Activated T-cell treated with anti-CD3 and anti-CD28 coated beads for 24 hours (primary cell): ENCODE measurements at regions not wholly inside any gene's neighbourhood (a gene's known extent, or its start where the extent isn't known, plus 50 kb on each side); places are given as distances from the start of the nearest gene placed in this dataset.

Experiments used
- DNase-seq: peaks from one replicate; pipeline ENCODE4 v3.0.0-alpha.2; 2020; ENCODE audit warnings: low read depth

DNA sequence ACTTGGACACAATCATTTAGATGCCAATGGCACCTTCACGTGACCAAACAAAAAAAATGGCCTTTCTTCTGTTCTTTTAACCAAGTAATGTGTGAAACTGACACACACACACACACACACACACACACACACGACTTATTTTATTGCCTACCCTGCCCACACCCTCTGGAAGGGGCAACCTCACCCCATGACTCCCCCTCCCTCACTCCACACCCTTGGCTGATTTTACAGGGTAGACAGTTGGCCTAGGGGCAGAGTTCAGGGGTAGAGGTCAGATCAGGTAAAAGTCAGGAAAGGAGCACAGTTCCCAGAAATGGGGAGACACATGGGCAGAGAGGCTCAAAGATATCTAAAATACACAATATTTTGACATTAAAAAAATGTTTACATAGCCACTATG lies 144.8 kb upstream of the GJB5 start:
- no peak for DNase-seq

DNA sequence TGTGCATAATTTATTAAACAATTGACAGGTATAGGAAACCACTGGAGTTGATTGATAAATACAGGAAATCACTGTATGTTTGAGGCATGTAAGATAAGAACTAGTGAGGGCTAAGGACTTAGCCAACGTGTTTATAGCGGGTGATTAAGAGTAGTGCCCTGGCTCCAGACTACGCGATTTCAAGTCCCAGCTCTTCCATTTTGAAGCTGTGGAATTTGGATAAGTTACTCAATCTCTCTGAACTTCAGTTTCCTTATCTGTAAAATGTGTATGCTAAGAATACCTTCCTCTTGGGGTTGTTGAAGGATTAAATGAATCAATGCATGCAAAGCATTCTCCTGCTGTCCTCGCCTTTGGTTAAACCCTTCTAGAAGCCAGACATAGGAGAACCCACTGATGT lies 143.3 kb upstream of the GJB5 start:
- DNase-seq = no peak

DNA sequence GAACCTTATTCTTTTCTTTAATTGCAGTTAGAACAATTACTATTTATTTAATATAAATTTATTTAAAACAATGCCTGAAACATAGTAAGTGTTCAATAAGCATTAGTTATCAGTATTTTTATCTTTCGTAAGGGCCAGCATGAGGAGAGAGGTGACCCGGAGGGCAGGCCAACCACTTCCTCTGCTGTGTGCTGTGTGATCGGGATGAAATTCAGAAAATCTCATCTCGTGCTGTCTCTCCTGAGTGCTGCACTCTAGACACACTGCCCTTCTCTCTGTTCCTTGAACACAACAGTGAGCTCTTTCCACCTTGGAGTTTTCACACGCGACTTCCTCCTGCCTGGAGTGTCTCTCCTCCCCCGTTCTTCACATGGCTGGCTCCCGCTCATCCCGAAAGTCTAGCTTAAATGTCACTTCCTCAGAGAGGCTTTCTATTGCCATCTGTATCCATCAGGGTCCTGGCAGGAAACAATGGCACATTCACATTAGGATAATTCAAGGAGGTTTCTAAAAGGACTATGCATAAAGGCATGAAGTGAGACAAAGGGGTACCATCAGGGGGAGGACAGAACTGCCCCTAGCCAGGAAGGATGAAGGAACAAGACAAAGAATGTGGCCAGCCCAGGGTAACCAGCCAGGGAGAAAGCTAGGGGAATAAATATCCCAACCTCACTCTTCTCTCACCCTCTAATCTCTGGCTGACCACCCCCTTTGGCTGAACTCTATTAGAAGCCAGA lies 142.6 kb upstream of the GJB5 start:
- no peak for DNase-seq

DNA sequence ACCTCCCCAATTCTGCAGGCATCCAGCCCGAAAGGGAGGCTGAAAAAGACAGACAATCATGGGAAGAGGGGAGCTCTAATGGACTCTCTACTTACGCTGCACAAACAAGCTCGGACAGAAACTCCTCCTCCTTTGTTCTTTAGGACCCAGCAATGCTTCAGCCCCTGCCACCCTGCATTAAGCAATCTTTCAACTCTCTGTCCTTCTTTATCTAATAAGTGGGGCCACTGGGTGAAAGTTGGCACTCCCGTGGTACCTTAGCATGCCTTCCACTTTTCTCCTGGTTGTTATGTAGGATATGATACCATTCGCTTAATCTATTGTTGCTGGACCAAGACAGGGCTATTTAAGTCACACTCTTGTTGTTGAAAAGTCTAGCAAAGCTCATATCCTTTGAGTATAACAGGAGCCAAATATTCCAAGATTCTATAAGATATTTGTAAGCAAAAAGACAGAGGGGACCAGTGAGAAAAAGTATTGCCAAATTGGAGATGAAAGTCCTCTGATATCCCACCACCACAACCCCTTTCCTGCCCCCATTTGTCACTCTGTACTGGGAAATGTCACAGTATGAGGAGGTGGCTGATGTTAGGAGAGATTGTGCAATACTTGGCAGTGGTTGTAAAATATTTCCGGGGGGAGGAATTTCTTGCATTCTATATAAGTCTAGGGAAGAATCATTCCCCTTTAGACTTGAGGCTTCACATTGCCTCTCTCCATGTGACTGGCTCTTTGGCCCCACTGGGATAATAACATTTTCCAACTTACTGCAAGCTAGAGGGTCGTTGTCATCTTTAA lies 137.3 kb upstream of the GJB5 start:
- no peak for DNase-seq

DNA sequence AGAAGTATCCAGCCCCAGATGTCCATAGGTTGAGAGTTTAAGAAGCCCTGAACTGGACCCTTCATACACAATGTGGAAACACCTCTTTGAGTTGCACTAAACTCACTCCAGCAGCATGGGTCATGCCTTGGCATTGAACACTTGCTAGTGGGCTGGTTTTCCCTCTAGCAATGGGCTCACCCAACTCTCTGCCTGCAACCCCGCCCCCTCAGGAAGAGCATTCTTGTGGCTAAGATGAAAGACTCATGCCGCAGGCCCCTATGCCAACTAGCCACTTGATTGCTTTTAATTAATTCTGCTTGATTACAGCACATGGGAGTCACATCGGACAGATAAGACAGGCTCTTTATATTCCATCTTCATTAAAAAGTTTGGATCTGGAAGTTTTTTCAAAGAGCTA lies 136.5 kb upstream of the GJB5 start:
- no peak for DNase-seq

GRCh38 chr1:34619256-34619655 lies 135.6 kb upstream of the GJB5 start:
- DNase-seq = no peak

DNA sequence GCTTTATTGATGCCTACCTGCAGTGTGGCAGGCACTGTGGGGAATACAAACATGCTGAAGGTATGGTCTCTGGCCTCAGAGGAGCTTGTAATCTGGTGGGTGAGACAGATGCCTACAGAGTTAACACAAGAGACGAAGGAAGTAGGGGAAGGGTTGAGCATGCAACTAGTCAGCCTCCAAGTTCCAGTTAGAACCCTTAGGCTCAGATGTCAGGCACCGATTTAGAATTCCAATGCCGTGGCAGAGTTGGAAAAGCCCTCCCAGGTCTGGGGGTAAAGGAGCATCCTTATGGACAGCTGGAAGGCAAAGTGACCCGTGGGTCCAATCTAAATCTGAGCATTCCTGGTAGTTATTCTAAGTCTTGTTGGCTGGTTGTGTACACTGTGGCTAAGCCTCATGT lies 132.9 kb upstream of the GJB5 start:
- no peak for DNase-seq

DNA sequence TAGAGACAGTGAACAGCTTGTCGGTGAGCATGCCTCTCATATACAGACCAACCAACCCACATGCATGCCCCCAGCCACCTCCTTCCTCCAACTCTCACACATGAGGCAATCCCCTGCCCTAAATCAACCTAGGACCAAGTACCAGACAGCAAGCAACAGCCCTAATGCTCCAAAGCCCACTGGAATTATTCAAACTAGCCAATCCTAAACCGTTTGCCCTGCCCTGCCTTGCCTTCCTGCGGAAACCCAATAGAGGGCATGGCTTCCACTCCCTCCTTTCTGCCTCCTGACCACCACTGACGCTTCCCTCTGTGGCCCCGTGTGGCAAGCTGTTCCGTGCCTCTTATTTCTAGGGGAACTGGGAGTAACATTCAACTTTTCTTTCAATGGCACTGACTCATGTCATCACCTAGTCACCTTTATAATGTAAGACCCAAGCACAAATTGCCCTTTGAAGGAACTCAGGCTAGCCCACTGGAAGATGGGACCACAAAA lies 129.3 kb upstream of the GJB5 start:
- no peak for DNase-seq

- no peak for DNase-seq
Measured at GRCh38 chr1:34627465-34628240, 127.2 kb upstream of the GJB5 start.

GRCh38 chr1:34631126-34631525 lies 123.7 kb upstream of the GJB5 start:
- DNase-seq = no peak

- DNase-seq = no peak
Measured at GRCh38 chr1:34639701-34640100, 115.1 kb upstream of the GJB5 start.

GRCh38 chr1:34640654-34641401 lies 114.0 kb upstream of the GJB5 start:
- DNase-seq = no peak

GRCh38 chr1:34642679-34643078 lies 112.2 kb upstream of the GJB5 start:
- DNase-seq = no peak

GRCh38 chr1:34645109-34645688 lies 109.6 kb upstream of the GJB5 start:
- DNase-seq = no peak

DNA sequence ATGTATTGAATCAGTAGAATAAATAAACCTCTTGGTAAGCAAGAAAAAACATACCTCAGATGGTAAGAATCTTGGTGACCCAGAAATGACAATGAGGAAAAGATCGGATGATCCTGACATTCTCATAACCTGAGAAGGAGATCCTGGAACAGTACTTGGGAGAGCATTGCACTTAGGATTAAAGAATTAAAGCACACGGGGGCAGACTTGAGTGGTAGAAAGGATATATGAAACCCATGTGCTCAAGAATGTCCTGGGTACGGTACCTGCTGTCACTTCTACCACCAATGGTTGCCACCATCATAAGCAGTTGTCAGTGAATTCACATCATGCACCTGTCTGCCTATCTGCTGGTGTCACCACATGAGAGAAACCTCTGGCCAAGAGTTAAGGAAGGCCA lies 108.9 kb upstream of the GJB5 start:
- no peak for DNase-seq

GRCh38 chr1:34648501-34648900 lies 106.3 kb upstream of the GJB5 start:
- DNase-seq = no peak

- DNase-seq = no peak
Measured at GRCh38 chr1:34650090-34650489, 104.8 kb upstream of the GJB5 start.

- no peak for DNase-seq
Measured at GRCh38 chr1:34650800-34651199, 104.0 kb upstream of the GJB5 start.

DNA sequence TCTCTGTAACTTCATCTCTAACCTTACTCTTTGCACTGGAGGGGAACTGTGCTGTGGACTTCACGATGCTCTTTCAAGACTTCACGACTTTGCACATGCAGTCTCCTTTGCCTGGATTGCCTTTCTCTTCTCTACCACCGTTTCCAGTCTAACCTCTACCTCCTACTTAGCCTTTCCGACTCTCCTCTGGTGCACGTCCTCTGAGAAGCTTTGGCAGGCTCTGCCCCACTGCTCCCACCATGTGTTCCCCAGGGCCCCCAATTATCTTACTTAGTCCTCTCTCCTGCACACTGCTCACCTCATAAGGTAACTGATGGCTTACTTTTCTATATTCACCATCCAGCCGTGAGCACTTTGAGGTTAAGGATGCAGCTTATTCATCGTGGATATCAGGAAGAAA lies 101.7 kb upstream of the GJB5 start:
- DNase-seq = no peak

- DNase-seq = no peak
Measured at GRCh38 chr1:34655206-34655874, 99.5 kb upstream of the GJB5 start.

DNA sequence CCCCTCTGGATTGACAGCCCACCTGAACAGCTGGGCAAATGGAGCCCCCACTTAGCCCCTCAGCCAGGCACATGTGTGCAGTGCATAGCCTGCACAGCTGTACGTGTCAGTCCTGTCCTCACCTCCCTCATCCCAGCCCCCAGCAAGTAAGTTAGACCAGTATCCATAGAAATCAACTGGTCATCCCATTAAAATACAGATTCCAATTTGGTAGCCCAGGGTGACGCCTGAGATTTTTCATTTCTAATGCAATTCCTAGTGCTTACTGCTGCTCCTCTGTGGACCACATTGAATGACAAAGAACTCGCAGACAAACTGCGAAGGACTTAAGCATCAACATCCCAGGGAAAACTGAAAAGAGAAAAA lies 99.0 kb upstream of the GJB5 start:
- DNase-seq = no peak
